Kidney tubule cell (primary cell): ENCODE measurements at regions not wholly inside any gene's neighbourhood (a gene's known extent, or its start where the extent isn't known, plus 50 kb on each side); places are given as distances from the start of the nearest gene placed in this dataset.
A peak's percentile ranks its signal among the peaks of the same experiment; 100 is the strongest.
"Not testable (repeated sequence)": the region's sequence is repeated elsewhere in the genome, so short reads cannot be mapped to it uniquely, and the experiment has no call there.

Source experiments
- DNase-seq: peaks from one replicate; pipeline ENCODE4 v3.0.0-alpha.2; 2018; ENCODE audit warnings: low spot score

GRCh38 chr3:26375843-26376530 lies 246.6 kb upstream of the LRRC3B start:
- DNase-seq, result no peak

DNA sequence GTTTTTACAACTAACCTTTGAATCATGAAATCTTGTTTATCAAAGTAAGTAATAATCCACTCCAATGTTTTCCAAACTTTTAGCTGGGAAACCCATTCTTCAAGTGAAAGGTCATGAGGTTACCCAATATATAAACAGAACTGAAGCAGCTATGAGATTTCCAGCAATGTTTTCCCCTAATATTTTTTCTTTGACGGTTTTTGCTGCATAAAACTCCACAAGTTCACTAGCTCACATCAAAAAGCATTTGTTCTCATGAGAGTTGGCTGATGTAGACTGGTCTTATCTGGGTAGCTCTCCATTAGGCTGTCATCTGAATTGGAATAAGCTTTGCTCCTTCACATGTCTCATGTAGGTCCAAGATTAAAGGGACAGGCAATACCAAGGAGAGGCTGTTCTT lies 241.2 kb upstream of the LRRC3B start:
- DNase-seq, result no peak

GRCh38 chr3:26406636-26407035 lies 215.9 kb upstream of the LRRC3B start:
- DNase-seq, result no peak

GRCh38 chr3:26418553-26418952 lies 204.0 kb upstream of the LRRC3B start:
- no peak for DNase-seq

DNA sequence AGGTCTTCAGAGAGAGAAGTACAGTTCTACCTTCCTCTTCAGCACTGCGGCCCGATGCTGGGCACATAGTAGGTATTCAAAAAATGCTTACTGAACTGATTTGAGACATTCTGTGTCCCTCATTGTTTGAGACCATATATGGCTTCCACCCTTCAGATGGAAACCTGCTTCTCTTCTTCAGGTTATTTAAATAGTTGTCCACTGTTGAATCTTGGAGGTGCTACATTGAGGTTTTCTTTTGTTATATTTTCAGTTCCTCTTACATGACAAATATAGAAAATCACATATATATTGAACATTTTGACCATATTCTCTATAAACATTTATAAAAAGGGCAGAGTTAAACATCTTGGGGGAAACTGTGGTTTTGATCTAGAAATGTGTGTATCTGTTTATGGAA lies 200.2 kb upstream of the LRRC3B start:
- DNase-seq, result no peak

DNA sequence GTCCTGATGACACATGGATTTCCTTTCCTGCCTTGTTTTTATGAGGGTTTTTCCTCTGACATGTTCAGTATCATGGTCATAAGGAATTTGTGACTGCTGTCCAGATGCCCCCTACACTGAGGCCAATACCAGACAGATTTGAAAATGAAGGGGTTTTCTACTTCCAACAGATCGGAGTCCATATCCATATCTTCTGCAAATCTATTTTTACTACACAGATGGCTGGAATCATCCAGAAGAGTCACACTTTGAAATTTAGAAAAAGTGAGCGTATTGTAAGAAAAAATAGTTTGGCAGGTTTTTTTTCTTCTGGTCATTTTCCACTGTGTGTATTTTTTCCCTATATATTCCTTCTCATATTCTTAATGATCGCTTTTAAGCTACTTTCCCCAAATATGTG lies 197.5 kb upstream of the LRRC3B start:
- DNase-seq, result peak; percentile 42

- DNase-seq, result peak; percentile 77
Observed at GRCh38 chr3:26428992-26429391, 193.6 kb upstream of the LRRC3B start.

DNA sequence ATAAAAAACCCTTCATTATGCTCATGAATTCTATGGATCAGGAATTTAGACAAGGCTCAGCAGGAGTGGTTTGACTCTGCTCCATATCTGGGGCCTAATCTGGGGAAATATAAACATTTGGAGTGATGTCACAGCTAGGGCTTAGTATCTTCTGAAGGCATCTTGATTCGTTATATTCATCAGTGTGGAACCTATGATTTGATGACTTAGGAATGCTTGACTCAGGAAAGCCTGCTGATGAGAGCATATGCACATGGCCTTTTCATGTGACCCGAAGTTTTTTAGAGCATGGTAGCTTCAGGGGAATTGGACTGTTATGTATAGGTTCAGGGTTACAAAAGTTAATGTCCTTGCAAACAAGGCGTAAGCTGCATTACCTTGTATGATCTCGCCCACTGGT lies 184.9 kb upstream of the LRRC3B start:
- peak; percentile 95 for DNase-seq

GRCh38 chr3:26438325-26438940 lies 184.1 kb upstream of the LRRC3B start:
- peak; percentile 45 for DNase-seq

GRCh38 chr3:26438981-26439884 lies 183.3 kb upstream of the LRRC3B start:
- peak; percentile 56 for DNase-seq

- no peak for DNase-seq
Observed at GRCh38 chr3:26449996-26450395, 172.6 kb upstream of the LRRC3B start.

DNA sequence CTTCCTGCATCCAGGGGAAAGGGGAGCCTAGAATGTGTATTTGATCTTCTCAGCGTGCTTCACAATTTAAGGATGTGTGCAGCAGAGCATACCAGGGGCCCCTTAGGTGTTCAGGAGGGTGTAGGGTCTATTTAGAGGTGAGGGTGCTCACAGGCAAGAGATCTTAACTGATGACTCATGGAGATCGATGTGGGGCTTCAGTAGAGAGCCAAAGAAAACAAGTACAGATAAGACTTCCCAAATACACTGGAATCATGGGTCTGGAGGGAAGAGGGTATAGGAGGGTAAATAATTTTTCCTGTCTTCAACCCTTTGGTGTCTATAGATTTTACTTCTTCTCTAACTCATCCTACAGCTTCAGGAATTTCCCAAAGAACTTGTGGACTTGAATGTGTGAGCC lies 170.2 kb upstream of the LRRC3B start:
- no peak for DNase-seq

- DNase-seq, result no peak
Observed at GRCh38 chr3:26460985-26461384, 161.6 kb upstream of the LRRC3B start.

DNA sequence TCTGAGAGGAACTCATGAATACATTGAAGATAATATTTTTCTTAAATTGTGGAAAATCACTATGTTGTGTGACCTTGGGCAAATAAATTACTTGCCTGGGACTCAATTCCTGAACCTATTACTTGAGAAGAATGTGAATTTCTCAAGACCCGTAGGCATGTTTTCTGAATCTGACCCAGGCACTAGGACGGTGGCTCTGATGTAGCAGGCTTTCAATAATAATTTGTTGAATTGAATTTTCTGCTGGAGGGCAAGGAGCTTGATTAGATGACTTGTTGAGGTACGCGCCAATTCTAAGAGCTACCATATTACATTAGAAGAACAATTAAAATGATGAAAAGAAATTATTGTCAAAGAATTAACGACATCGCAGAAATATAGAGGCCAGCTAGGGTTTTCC lies 150.2 kb upstream of the LRRC3B start:
- DNase-seq, result no peak

DNA sequence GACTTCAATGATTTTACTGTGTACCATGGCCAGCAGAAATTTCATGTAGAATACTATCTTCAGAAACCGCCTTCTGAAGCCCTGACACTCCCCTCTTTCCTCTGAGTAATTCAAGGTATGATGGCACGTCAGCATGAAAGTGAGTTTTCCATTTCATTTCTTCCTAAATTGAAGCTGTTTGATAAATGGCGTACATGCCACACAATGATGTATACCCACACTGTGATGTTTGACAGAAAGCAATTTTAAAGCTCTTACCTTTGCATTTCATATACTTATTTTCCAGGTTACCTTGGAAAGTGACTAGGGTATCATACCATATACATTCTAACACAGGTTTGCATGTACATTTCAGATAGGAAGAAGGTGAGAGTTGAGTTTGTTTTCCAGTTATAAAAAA lies 147.9 kb upstream of the LRRC3B start:
- no peak for DNase-seq

GRCh38 chr3:26480377-26480776 lies 142.2 kb upstream of the LRRC3B start:
- DNase-seq, result no peak

DNA sequence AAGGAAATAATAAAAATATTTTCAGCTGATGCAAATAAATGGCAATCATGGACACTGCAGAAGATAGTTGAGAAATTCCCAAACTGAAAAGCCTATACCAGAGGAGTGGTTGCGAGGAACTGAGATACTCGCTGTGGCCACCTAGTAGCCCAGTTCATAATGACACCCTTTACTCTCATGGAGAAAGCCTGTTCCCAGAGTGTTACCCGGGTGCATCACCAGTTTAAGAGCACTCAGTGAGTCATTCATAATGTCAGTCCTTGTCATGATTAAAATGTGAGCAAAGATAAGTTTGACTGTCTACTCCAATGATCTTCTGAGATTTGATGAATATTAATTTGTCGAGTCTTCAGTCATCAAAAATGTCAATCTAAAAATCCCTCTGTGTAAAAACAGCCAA lies 138.4 kb upstream of the LRRC3B start:
- DNase-seq, result peak; percentile 56

- no peak for DNase-seq
Observed at GRCh38 chr3:26498271-26498670, 124.3 kb upstream of the LRRC3B start.

GRCh38 chr3:26505399-26505798 lies 117.2 kb upstream of the LRRC3B start:
- DNase-seq, result no peak

GRCh38 chr3:26514445-26515029 lies 108.0 kb upstream of the LRRC3B start:
- not testable (repeated sequence) for DNase-seq

DNA sequence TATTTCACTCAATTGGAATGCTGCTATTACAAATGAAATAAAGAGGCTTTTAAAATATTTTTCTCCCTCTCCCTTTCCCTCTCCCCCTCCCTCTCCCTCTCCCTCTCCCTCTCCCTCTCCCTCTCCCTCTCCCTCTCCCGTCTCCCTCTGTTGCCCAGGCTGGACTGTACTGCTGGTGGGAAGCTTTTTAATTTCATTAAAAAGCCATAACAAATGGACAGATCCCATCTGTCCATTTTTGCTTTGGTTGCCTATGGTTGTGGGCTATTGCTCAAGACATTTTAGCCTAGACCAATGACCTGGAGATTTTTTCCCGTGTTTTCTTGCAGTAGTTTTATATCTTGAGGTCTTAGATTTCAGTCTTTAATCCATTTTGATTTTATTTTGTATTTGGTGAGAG lies 107.2 kb upstream of the LRRC3B start:
- no peak for DNase-seq

DNA sequence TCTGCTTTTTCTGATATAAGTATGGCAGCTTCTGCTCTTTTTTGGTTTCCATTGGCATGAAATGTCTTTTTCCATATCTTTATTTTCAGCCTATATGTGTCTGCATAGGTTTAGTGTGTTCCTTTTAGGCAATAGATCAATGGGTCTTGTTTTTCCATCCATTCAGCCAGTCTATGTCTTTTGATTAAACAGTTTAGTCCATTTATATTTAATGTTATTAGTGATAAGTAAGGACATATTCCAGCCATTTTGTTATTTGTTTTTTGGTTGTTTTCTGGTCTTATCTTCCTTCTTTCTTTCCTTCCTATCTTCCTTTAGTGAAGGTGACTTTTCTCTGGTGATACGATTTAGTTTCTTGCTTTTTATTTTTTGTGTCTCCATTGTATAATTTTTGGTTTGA lies 101.3 kb upstream of the LRRC3B start:
- DNase-seq, result no peak

DNA sequence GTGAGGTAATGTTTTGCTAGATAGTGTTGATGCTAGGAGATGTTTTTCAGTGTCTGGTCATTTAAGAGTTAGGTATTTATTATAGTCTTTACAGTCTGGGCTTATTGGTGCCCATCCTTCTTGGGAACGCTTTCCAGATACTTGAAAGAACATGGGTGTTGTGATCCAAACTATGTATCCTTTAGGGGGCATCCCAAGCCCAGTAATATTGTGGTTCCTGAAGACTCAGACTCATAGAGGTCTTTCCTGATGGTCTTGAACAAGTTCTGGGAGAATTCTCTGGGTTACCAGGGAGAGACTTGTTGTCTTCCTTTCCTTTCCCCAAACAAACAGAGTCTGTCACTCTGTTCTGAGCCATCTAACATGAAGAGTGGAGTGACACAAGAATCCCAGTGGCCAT lies 99.7 kb upstream of the LRRC3B start:
- DNase-seq, result no peak
